Fibroblast of lung (primary cell): ENCODE measurements at regions not wholly inside any gene's neighbourhood (a gene's known extent, or its start where the extent isn't known, plus 50 kb on each side); places are given as distances from the start of the nearest gene placed in this dataset.

Experiments
- CTCF ChIP-seq, 2 donors: IDR thresholded peaks in 1 of 2; conservative IDR thresholded peaks in 1 of 2; 1 replicate in 1 of 2; 2 replicates in 1 of 2; pipeline ENCODE4 v1.5.1; 2011 to 2012; ENCODE audit warnings: low read length in 2 of 2, control low read depth in 1 of 2, inconsistent platforms in 1 of 2, low read depth in 1 of 2, mild to moderate bottlenecking in 1 of 2
- EZH2 ChIP-seq: IDR thresholded peaks from 2 replicates; pipeline ENCODE4 v1.5.1; 2012; ENCODE audit warnings: low read length, control low read depth, mild to moderate bottlenecking; ENCODE audit errors: missing control alignments

GRCh38 chrX:15908603-15909290 is 54.1 kb upstream of the AP1S2 start:
- TF ChIP-seq CTCF (conservative IDR thresholded peaks at IDR 0.05 in 1 of 2, IDR thresholded peaks at IDR 0.05 in 1 of 2; ENCODE audit: low read depth in 1 of 2, low read length in 2 of 2) (no peak), EZH2 (no peak)
